Naive thymus-derived CD8-positive, alpha-beta T cell (primary cell): ENCODE measurements at regions not wholly inside any gene's neighbourhood (a gene's known extent, or its start where the extent isn't known, plus 50 kb on each side); places are given as distances from the start of the nearest gene placed in this dataset.

Experiments used
- ATAC-seq, 2 donors: fragments of 150-1000 bp; cut with Tn5 transposase in 1 of 2; sonication (Bioruptor Pico), chemical (Tn5 transposase) in 1 of 2; 1 replicate in 1 of 2; 2 replicates in 1 of 2; pipeline ENCODE4 v1.10.0; 2021; ENCODE audit warnings: mild to moderate bottlenecking in 2 of 2, moderate library complexity in 2 of 2
- POLR2A ChIA-PET: fragments of 350-600 bp; sonication (Branson Sonifier 250); formaldehyde crosslinking; loops from one replicate; lab custom pipeline; 2021; ENCODE audit warnings: antibody characterized with exemption; lab: Charles Lee
- DNase-seq, 10 donors: peaks; one replicate each; pipeline versions ENCODE4 v3.0.0 to v3.0.0-alpha.2; 2020 to 2022
- H3K27ac Mint-ChIP-seq, 10 donors: one replicate each; pipeline ENCODE4 v1.8.0; 2020 to 2022; ENCODE audit warnings: mild to moderate bottlenecking in 10 of 10, mixed read lengths in 10 of 10, moderate library complexity in 4 of 10, inconsistent platforms in 1 of 10
- H3K27me3 Mint-ChIP-seq, 5 donors: one replicate each; pipeline ENCODE4 v1.8.0; 2021 to 2022; ENCODE audit warnings: mixed read lengths in 5 of 5
- H3K36me3 Mint-ChIP-seq, 3 donors: one replicate each; pipeline ENCODE4 v1.8.0; 2020 to 2022; ENCODE audit warnings: mixed read lengths in 3 of 3, mild to moderate bottlenecking in 2 of 3, inconsistent platforms in 1 of 3
- H3K4me1 Mint-ChIP-seq, 4 donors: one replicate each; pipeline ENCODE4 v1.8.0; 2021 to 2022; ENCODE audit warnings: mixed read lengths in 4 of 4
- H3K4me3 Mint-ChIP-seq, 10 donors: one replicate each; pipeline ENCODE4 v1.8.0; 2020 to 2022; ENCODE audit warnings: mild to moderate bottlenecking in 10 of 10, mixed read lengths in 10 of 10, moderate library complexity in 6 of 10, inconsistent platforms in 1 of 10
- H3K9me3 Mint-ChIP-seq, 9 donors: one replicate each; pipeline ENCODE4 v1.8.0; 2020 to 2022; ENCODE audit warnings: mixed read lengths in 9 of 9, mild to moderate bottlenecking in 3 of 9, inconsistent platforms in 1 of 9, moderate library complexity in 1 of 9

GRCh38 chr1:222310836-222311235, 237.1 kb downstream of the HHIPL2 start:
- ATAC-seq (peak in 1 of 2 donors; percentile 45), DNase-seq (peak in 3 of 10 donors; percentile 0 to 12 (median 9))
- peaks cover 4 to 10% (median 8%) of the 10 kb centered on the region in 4 donors for H3K4me1 Mint-ChIP-seq
- peaks cover 0 to 2% (median 0%) of the 10 kb centered on the region in 9 donors for H3K9me3 Mint-ChIP-seq
- peak overlapping the region in 1 of 10 donors; percentile 18 for H3K27ac Mint-ChIP-seq
- POLR2A ChIA-PET: no interaction called here
- H3K4me3 Mint-ChIP-seq: peak overlapping the region in 1 of 10 donors; percentile 64
- H3K27me3 Mint-ChIP-seq: no peaks in the 10 kb centered on the region
- peaks cover 0 to 1% (median 0%) of the 10 kb centered on the region in 3 donors for H3K36me3 Mint-ChIP-seq

- ATAC-seq (no peak), DNase-seq (no peak)
- Mint-ChIP-seq H3K27me3 (no peaks in the 10 kb centered on the region), H3K27ac (no peak overlapping the region), H3K36me3 (peaks cover 0 to 1% (median 0%) of the 10 kb centered on the region in 3 donors), H3K9me3 (no peaks in the 10 kb centered on the region), H3K4me1 (peaks cover 4 to 8% (median 7%) of the 10 kb centered on the region in 4 donors), H3K4me3 (no peak overlapping the region)
- POLR2A ChIA-PET: no interaction called here
Measured at GRCh38 chr1:222307621-222308020, 240.3 kb downstream of the HHIPL2 start.

- H3K36me3 Mint-ChIP-seq: peaks cover 0 to 1% (median 0%) of the 10 kb centered on the region in 3 donors
Measured at GRCh38 chr1:222306512-222306911, 241.4 kb downstream of the HHIPL2 start.

GRCh38 chr1:222306011-222306410, 241.9 kb downstream of the HHIPL2 start:
- H3K4me1 Mint-ChIP-seq: peaks cover 4 to 8% (median 7%) of the 10 kb centered on the region in 4 donors
- no peak overlapping the region for H3K27ac Mint-ChIP-seq
- POLR2A ChIA-PET: no interaction called here
- DNase-seq: no peak
- H3K27me3 Mint-ChIP-seq: no peaks in the 10 kb centered on the region
- ATAC-seq: no peak
- peaks cover 0 to 1% (median 0%) of the 10 kb centered on the region in 3 donors for H3K36me3 Mint-ChIP-seq
- peaks cover 0 to 2% (median 0%) of the 10 kb centered on the region in 9 donors for H3K9me3 Mint-ChIP-seq
- no peak overlapping the region for H3K4me3 Mint-ChIP-seq

More at GRCh38 chr1:222306512-222306911, 241.4 kb downstream of the HHIPL2 start:
- Mint-ChIP-seq H3K4me1 (peaks cover 4 to 8% (median 7%) of the 10 kb centered on the region in 4 donors), H3K9me3 (no peaks in the 10 kb centered on the region), H3K4me3 (no peak overlapping the region), H3K27me3 (no peaks in the 10 kb centered on the region), H3K27ac (peak overlapping the region in 1 of 10 donors; percentile 43)
- DNase-seq (no peak), ATAC-seq (no peak)
- POLR2A ChIA-PET: no interaction called here

- H3K4me3 Mint-ChIP-seq: no peak overlapping the region
Measured at GRCh38 chr1:222301652-222302051, 246.3 kb downstream of the HHIPL2 start.

GRCh38 chr1:222299524-222299923, 248.4 kb downstream of the HHIPL2 start:
- Mint-ChIP-seq H3K9me3 (peaks cover 8 to 40% (median 18%) of the 10 kb centered on the region in 9 donors), H3K27ac (peak overlapping the region in 1 of 10 donors; percentile 28), H3K4me3 (peak overlapping the region in 1 of 10 donors; percentile 10), H3K36me3 (peaks cover 0 to 14% (median 13%) of the 10 kb centered on the region in 3 donors), H3K4me1 (peaks cover 8 to 19% (median 16%) of the 10 kb centered on the region in 4 donors), H3K27me3 (no peaks in the 10 kb centered on the region)
- DNase-seq: no peak
- no peak for ATAC-seq
- POLR2A ChIA-PET: no interaction called here

More at GRCh38 chr1:222301652-222302051, 246.3 kb downstream of the HHIPL2 start:
- peaks cover 0 to 6% (median 4%) of the 10 kb centered on the region in 3 donors for H3K36me3 Mint-ChIP-seq
- no peak overlapping the region for H3K27ac Mint-ChIP-seq
- DNase-seq: no peak
- H3K9me3 Mint-ChIP-seq: peaks cover 0 to 25% (median 9%) of the 10 kb centered on the region in 9 donors
- peaks cover 8 to 19% (median 16%) of the 10 kb centered on the region in 4 donors for H3K4me1 Mint-ChIP-seq
- no peak for ATAC-seq
- no peaks in the 10 kb centered on the region for H3K27me3 Mint-ChIP-seq
- POLR2A ChIA-PET: no interaction called here

GRCh38 chr1:222290866-222291265, 257.0 kb downstream of the HHIPL2 start:
- Mint-ChIP-seq H3K4me3 (no peak overlapping the region), H3K27ac (no peak overlapping the region), H3K4me1 (peaks cover 0 to 2% (median 0%) of the 10 kb centered on the region in 4 donors), H3K27me3 (no peaks in the 10 kb centered on the region), H3K9me3 (peaks cover 0 to 17% (median 11%) of the 10 kb centered on the region in 9 donors), H3K36me3 (peaks cover 0 to 18% (median 15%) of the 10 kb centered on the region in 3 donors)
- DNase-seq (no peak), ATAC-seq (no peak)
- POLR2A ChIA-PET: no interaction called here

GRCh38 chr1:222288053-222288452, 259.9 kb downstream of the HHIPL2 start:
- Mint-ChIP-seq H3K4me3 (no peak overlapping the region), H3K27ac (no peak overlapping the region), H3K9me3 (no peaks in the 10 kb centered on the region), H3K27me3 (peaks cover 0 to 3% (median 0%) of the 10 kb centered on the region in 5 donors), H3K36me3 (peaks cover 0 to 4% (median 0%) of the 10 kb centered on the region in 3 donors), H3K4me1 (peaks cover 0 to 2% (median under 1%) of the 10 kb centered on the region in 4 donors)
- ATAC-seq (no peak), DNase-seq (no peak)
- POLR2A ChIA-PET: no interaction called here

- Mint-ChIP-seq H3K4me3 (no peak overlapping the region), H3K9me3 (no peaks in the 10 kb centered on the region), H3K27ac (no peak overlapping the region), H3K4me1 (peaks cover 0 to 2% (median 0%) of the 10 kb centered on the region in 4 donors), H3K36me3 (peaks cover 0 to 4% (median 0%) of the 10 kb centered on the region in 3 donors), H3K27me3 (peaks cover 0 to 3% (median 0%) of the 10 kb centered on the region in 5 donors)
- no peak for DNase-seq
- POLR2A ChIA-PET: no interaction called here
- no peak for ATAC-seq
Measured at GRCh38 chr1:222286011-222286410, 261.9 kb downstream of the HHIPL2 start.

- no peak overlapping the region for H3K27ac Mint-ChIP-seq
- H3K27me3 Mint-ChIP-seq: peaks cover 0 to 3% (median 0%) of the 10 kb centered on the region in 5 donors
- no peak for DNase-seq
- peaks cover 0 to 4% (median 0%) of the 10 kb centered on the region in 3 donors for H3K36me3 Mint-ChIP-seq
- POLR2A ChIA-PET: no interaction called here
- H3K4me1 Mint-ChIP-seq: peaks cover 0 to 2% (median 0%) of the 10 kb centered on the region in 4 donors
- no peak for ATAC-seq
- H3K9me3 Mint-ChIP-seq: peaks cover 0 to 2% (median 0%) of the 10 kb centered on the region in 9 donors
- no peak overlapping the region for H3K4me3 Mint-ChIP-seq
Measured at GRCh38 chr1:222285526-222285925, 262.4 kb downstream of the HHIPL2 start.

- no peak for DNase-seq
- POLR2A ChIA-PET: no interaction called here
- Mint-ChIP-seq H3K9me3 (peaks cover 0 to 2% (median 0%) of the 10 kb centered on the region in 9 donors), H3K27ac (peak overlapping the region in 1 of 10 donors; percentile 28), H3K4me3 (no peak overlapping the region), H3K4me1 (peaks cover 0 to 2% (median 0%) of the 10 kb centered on the region in 4 donors), H3K27me3 (peaks cover 0 to 3% (median 0%) of the 10 kb centered on the region in 5 donors), H3K36me3 (no peaks in the 10 kb centered on the region)
- no peak for ATAC-seq
Measured at GRCh38 chr1:222284466-222284865, 263.4 kb downstream of the HHIPL2 start.

GRCh38 chr1:222283147-222283768, 264.6 kb downstream of the HHIPL2 start:
- Mint-ChIP-seq H3K36me3 (no peaks in the 10 kb centered on the region), H3K4me3 (no peak overlapping the region), H3K27me3 (peaks cover 0 to 3% (median 0%) of the 10 kb centered on the region in 5 donors), H3K4me1 (peaks cover 0 to 2% (median 0%) of the 10 kb centered on the region in 4 donors), H3K27ac (peak overlapping the region in 1 of 10 donors; percentile 4), H3K9me3 (peaks cover 0 to 6% (median 0%) of the 10 kb centered on the region in 9 donors)
- ATAC-seq: no peak
- POLR2A ChIA-PET: no interaction called here
- no peak for DNase-seq

GRCh38 chr1:222279591-222279990, 268.3 kb downstream of the HHIPL2 start:
- Mint-ChIP-seq H3K27ac (no peak overlapping the region), H3K4me1 (no peaks in the 10 kb centered on the region), H3K9me3 (peaks cover 0 to 6% (median 0%) of the 10 kb centered on the region in 9 donors), H3K36me3 (no peaks in the 10 kb centered on the region), H3K27me3 (peaks cover 0 to 3% (median 0%) of the 10 kb centered on the region in 5 donors), H3K4me3 (no peak overlapping the region)
- no peak for DNase-seq
- POLR2A ChIA-PET: no interaction called here
- no peak for ATAC-seq
